Liver (tissue), 8 donors: ENCODE measurements at regions not wholly inside any gene's neighbourhood (a gene's known extent, or its start where the extent isn't known, plus 50 kb on each side); places are given as distances from the start of the nearest gene placed in this dataset.

ENCODE experiments used
- DNase-seq: peaks from one replicate; pipeline ENCODE4 v3.0.0-alpha.2; 2017; ENCODE audit warnings: low spot score
- H3K27ac ChIP-seq, 2 donors: one replicate each; pipeline ENCODE4 v1.7.0; 2013; ENCODE audit warnings: inconsistent platforms in 2 of 2, low read length in 2 of 2, control low read depth in 1 of 2, low read depth in 1 of 2, mild to moderate bottlenecking in 1 of 2
- H3K27me3 ChIP-seq, 4 donors: one replicate each; pipeline versions ENCODE4 v1.6.1 to v1.7.0; 2013; ENCODE audit warnings: low read length in 3 of 4, inconsistent platforms in 1 of 4, mild to moderate bottlenecking in 1 of 4, moderate library complexity in 1 of 4; ENCODE audit not compliant: control insufficient read depth in 4 of 4, insufficient read depth in 4 of 4
- H3K36me3 ChIP-seq, 4 donors: one replicate each; pipeline versions ENCODE4 v1.6.1 to v1.7.0; 2013; ENCODE audit warnings: low read length in 3 of 4, mild to moderate bottlenecking in 3 of 4, low read depth in 1 of 4, moderate library complexity in 1 of 4; ENCODE audit not compliant: control insufficient read depth in 4 of 4, insufficient read depth in 3 of 4
- H3K4me1 ChIP-seq, 4 donors: one replicate each; pipeline versions ENCODE4 v1.6.1 to v1.7.0; 2013; ENCODE audit warnings: low read length in 3 of 4, mild to moderate bottlenecking in 3 of 4, moderate library complexity in 1 of 4; ENCODE audit not compliant: control insufficient read depth in 4 of 4, insufficient read depth in 4 of 4
- H3K4me3 ChIP-seq, 3 donors: one replicate each; pipeline versions ENCODE4 v1.6.1 to v1.7.0; 2013; ENCODE audit warnings: low read length in 3 of 3, control low read depth in 1 of 3, low read depth in 1 of 3, mild to moderate bottlenecking in 1 of 3
- H3K9ac ChIP-seq, 2 donors: one replicate each; pipeline ENCODE4 v1.7.0; 2013; ENCODE audit warnings: low read length in 2 of 2, mild to moderate bottlenecking in 2 of 2, moderate library complexity in 2 of 2, control low read depth in 1 of 2, low read depth in 1 of 2
- H3K9me3 ChIP-seq, 4 donors: one replicate each; pipeline versions ENCODE4 v1.6.1 to v1.7.0; 2013; ENCODE audit warnings: low read length in 3 of 4; ENCODE audit not compliant: control insufficient read depth in 4 of 4
- ATF3 ChIP-seq: IDR thresholded peaks from 2 replicates; pipeline ENCODE4 v1.6.1; 2016; ENCODE audit warnings: antibody characterized with exemption
- CTCF ChIP-seq: fragments of 150-350 bp; IDR thresholded peaks from 2 replicates; pipeline ENCODE4 v1.5.1; 2017; ENCODE audit warnings: improper control_type of control experiment, low read depth, low read length; ENCODE audit not compliant: missing input control
- EGR1 ChIP-seq, 2 donors: IDR thresholded peaks; 2 replicates each; pipeline ENCODE4 v1.6.1; 2016 to 2018; ENCODE audit warnings: antibody characterized with exemption in 2 of 2, low read depth in 2 of 2
- FOXA1 ChIP-seq: IDR thresholded peaks from 2 replicates; pipeline ENCODE4 v1.6.1; 2016; ENCODE audit warnings: antibody characterized with exemption
- GABPA ChIP-seq, 2 donors: IDR thresholded peaks in 1 of 2; conservative IDR thresholded peaks in 1 of 2; 2 replicates each; pipeline ENCODE4 v1.6.1; 2016; ENCODE audit warnings: antibody characterized with exemption in 2 of 2, mild to moderate bottlenecking in 1 of 2, moderate library complexity in 1 of 2
- HNF4A ChIP-seq, 2 donors: conservative IDR thresholded peaks; 2 replicates each; pipeline ENCODE4 v1.6.1; 2016; ENCODE audit warnings: antibody characterized with exemption in 2 of 2, mild to moderate bottlenecking in 2 of 2
- HNF4G ChIP-seq: IDR thresholded peaks from 2 replicates; pipeline ENCODE4 v1.6.1; 2016; ENCODE audit warnings: antibody characterized with exemption
- JUND ChIP-seq, 2 donors: IDR thresholded peaks; 2 replicates each; pipeline ENCODE4 v1.6.1; 2016; ENCODE audit warnings: antibody characterized with exemption in 2 of 2
- MAX ChIP-seq: IDR thresholded peaks from 2 replicates; pipeline ENCODE4 v1.6.1; 2016; ENCODE audit warnings: antibody characterized with exemption
- NR2F2 ChIP-seq: IDR thresholded peaks from 2 replicates; pipeline ENCODE4 v1.6.1; 2016; ENCODE audit warnings: antibody characterized with exemption
- RAD21 ChIP-seq, 2 donors: IDR thresholded peaks; 2 replicates each; pipeline ENCODE4 v1.6.1; 2016; ENCODE audit warnings: antibody characterized with exemption in 2 of 2, mild to moderate bottlenecking in 2 of 2
- REST ChIP-seq: IDR thresholded peaks from 2 replicates; pipeline ENCODE4 v1.6.1; 2016; ENCODE audit warnings: antibody characterized with exemption, mild to moderate bottlenecking
- RXRA ChIP-seq, 2 donors: IDR thresholded peaks; 2 replicates each; pipeline ENCODE4 v1.6.1; 2017 to 2018; ENCODE audit warnings: antibody characterized with exemption in 2 of 2, mild to moderate bottlenecking in 1 of 2
- SP1 ChIP-seq: IDR thresholded peaks from 2 replicates; pipeline ENCODE4 v1.6.1; 2018; ENCODE audit warnings: antibody characterized with exemption, mild to moderate bottlenecking
- TAF1 ChIP-seq: conservative IDR thresholded peaks from 2 replicates; pipeline ENCODE4 v1.6.1; 2016; ENCODE audit warnings: antibody characterized with exemption, mild to moderate bottlenecking
- YY1 ChIP-seq: IDR thresholded peaks from 2 replicates; pipeline ENCODE4 v1.6.1; 2016; ENCODE audit warnings: antibody characterized with exemption, mild to moderate bottlenecking
- ZBTB33 ChIP-seq: IDR thresholded peaks from 2 replicates; pipeline ENCODE4 v1.6.1; 2016; ENCODE audit warnings: antibody characterized with exemption
- WGBS: extraction: QIAGEN DNeasy Blood & Tissue Kit; methylation state at CpG from one replicate; pipeline ENCODE4 v1.1.7; 2013; 5-methylcytosine and 5-hydroxymethylcytosine counted together
- donor health status: healthy.
- donor health status: healthy.
- donor health status: healthy.
- donor health status: healthy.
- donor health status: healthy.

GRCh38 chr7:53302496-53303246 lies 267.2 kb downstream of the POM121L12 start:
- Histone ChIP-seq H3K4me1 (no peaks in the 10 kb centered on the region), H3K27me3 (no peaks in the 10 kb centered on the region), H3K36me3 (no peaks in the 10 kb centered on the region), H3K9ac (no peak overlapping the region), H3K27ac (no peak overlapping the region), H3K4me3 (no peak overlapping the region), H3K9me3 (no peaks in the 10 kb centered on the region)
- no peak for DNase-seq
- TF ChIP-seq TAF1 = no peak
- no peak for TF ChIP-seq HNF4A (conservative IDR thresholded peaks at IDR 0.05)
- TF ChIP-seq ATF3 = no peak
- no peak for TF ChIP-seq RXRA (IDR thresholded peaks at IDR 0.05)
- no peak for TF ChIP-seq JUND (IDR thresholded peaks at IDR 0.05)
- TF ChIP-seq CTCF = no peak
- TF ChIP-seq NR2F2 = no peak
- no peak for TF ChIP-seq HNF4G
- no peak for TF ChIP-seq ZBTB33
- no peak for TF ChIP-seq GABPA (IDR thresholded peaks at IDR 0.05 in 1 of 2, conservative IDR thresholded peaks at IDR 0.05 in 1 of 2)
- TF ChIP-seq RAD21 (IDR thresholded peaks at IDR 0.05) = no peak
- no peak for TF ChIP-seq SP1
- no peak for TF ChIP-seq MAX
- no peak for TF ChIP-seq EGR1 (IDR thresholded peaks at IDR 0.05; ENCODE audit: low read depth in 2 of 2)
- TF ChIP-seq FOXA1 = no peak
- TF ChIP-seq YY1 = no peak
- no peak for TF ChIP-seq REST
- WGBS = 69% methylated on average over 4 of the region's 4 CpGs
